ENCODE measurements at regions not wholly inside any gene's neighbourhood (a gene's known extent, or its start where the extent isn't known, plus 50 kb on each side); places are given as distances from the start of the nearest gene placed in this dataset.

GRCh38 chr1:116314305-116314919, 58.6 kb upstream of the ATP1A1 start:
- DNase-seq (ENCODE audit: low read depth) = no peak
- no peak overlapping the region for H3K4me3 ChIP-seq (ENCODE audit: control insufficient read depth, low read depth, low read length)
- no peak for TF ChIP-seq CTCF (IDR thresholded peaks at IDR 0.05; ENCODE audit: control insufficient read depth, insufficient read depth, low read depth, low read length, missing control alignments)

- no peak for TF ChIP-seq CTCF (IDR thresholded peaks at IDR 0.05; ENCODE audit: control insufficient read depth, insufficient read depth, low read depth, low read length, missing control alignments)
- no peak overlapping the region for H3K4me3 ChIP-seq (ENCODE audit: control insufficient read depth, low read depth, low read length)
- DNase-seq (ENCODE audit: low read depth) = no peak
Observed at GRCh38 chr1:116316373-116316772, 56.7 kb upstream of the ATP1A1 start.

- H3K4me3 ChIP-seq (ENCODE audit: control insufficient read depth, low read depth, low read length) = no peak overlapping the region
- no peak for DNase-seq (ENCODE audit: low read depth)
- TF ChIP-seq CTCF (IDR thresholded peaks at IDR 0.05; ENCODE audit: control insufficient read depth, insufficient read depth, low read depth, low read length, missing control alignments) = no peak
Observed at GRCh38 chr1:116318897-116319296, 54.1 kb upstream of the ATP1A1 start.

- DNase-seq (ENCODE audit: low read depth) = no peak
- H3K4me3 ChIP-seq (ENCODE audit: control insufficient read depth, low read depth, low read length) = no peak overlapping the region
- TF ChIP-seq CTCF (IDR thresholded peaks at IDR 0.05; ENCODE audit: control insufficient read depth, insufficient read depth, low read depth, low read length, missing control alignments) = no peak
Observed at GRCh38 chr1:116320874-116321273, 52.2 kb upstream of the ATP1A1 start.

- no peak for TF ChIP-seq CTCF (IDR thresholded peaks at IDR 0.05; ENCODE audit: control insufficient read depth, insufficient read depth, low read depth, low read length, missing control alignments)
- no peak for DNase-seq (ENCODE audit: low read depth)
- H3K4me3 ChIP-seq (ENCODE audit: control insufficient read depth, low read depth, low read length) = no peak overlapping the region
Observed at GRCh38 chr1:116321766-116322175, 51.3 kb upstream of the ATP1A1 start.

- no peak for TF ChIP-seq CTCF (IDR thresholded peaks at IDR 0.05; ENCODE audit: control insufficient read depth, insufficient read depth, low read depth, low read length, missing control alignments)
- H3K4me3 ChIP-seq (ENCODE audit: control insufficient read depth, low read depth, low read length) = no peak overlapping the region
- DNase-seq (ENCODE audit: low read depth) = no peak
Observed at GRCh38 chr1:116322752-116323405, 50.2 kb upstream of the ATP1A1 start.
